ENCODE measurements at regions not wholly inside any gene's neighbourhood (a gene's known extent, or its start where the extent isn't known, plus 50 kb on each side); places are given as distances from the start of the nearest gene placed in this dataset.

DNA sequence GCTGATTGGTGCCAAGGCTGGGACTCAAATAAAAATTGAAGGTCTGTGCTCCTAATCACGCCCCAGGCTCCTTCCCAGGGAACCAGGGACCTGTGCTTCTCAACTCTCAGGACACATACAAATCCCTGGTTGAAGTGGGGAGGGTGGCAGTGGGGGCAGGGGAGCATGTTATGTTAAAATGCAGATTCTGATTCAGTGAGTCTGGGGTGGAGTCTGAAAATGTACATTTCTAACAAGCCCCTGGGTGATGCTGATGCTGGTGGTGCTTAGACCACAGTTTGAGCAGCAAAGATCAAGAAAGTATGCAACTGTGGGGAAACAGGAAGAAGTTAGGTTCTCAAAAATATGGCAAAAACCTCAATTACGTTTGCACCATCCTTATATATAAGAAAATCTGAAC is 236.5 kb downstream of the MAGEB17 start:
- Histone ChIP-seq H3K4me3 (no peak overlapping the region), H3K79me2 (ENCODE audit: control insufficient read depth, insufficient read depth, low read length) (no peaks in the 10 kb centered on the region), H3K9me3 (replicated peaks; ENCODE audit: control insufficient read depth, insufficient read depth, low read length) (no peaks in the 10 kb centered on the region), H3K9ac (ENCODE audit: control insufficient read depth, insufficient read depth, low read length) (no peak overlapping the region), H3K4me1 (ENCODE audit: control insufficient read depth, insufficient read depth, low read length) (no peaks in the 10 kb centered on the region), H3K36me3 (ENCODE audit: control insufficient read depth in 2 of 2, insufficient read depth in 2 of 2, low read length in 1 of 2) (no peaks in the 10 kb centered on the region), H2AFZ (ENCODE audit: control insufficient read depth, low read depth, low read length) (no peak overlapping the region), H3K27me3 (replicated peaks in 1 of 2; ENCODE audit: control insufficient read depth in 2 of 2, insufficient read depth in 2 of 2, low read length in 1 of 2) (no peaks in the 10 kb centered on the region; a peak in 1 of 4 replicates), H3K4me2 (ENCODE audit: control insufficient read depth, insufficient read depth) (no peak overlapping the region), H4K20me1 (ENCODE audit: control insufficient read depth, insufficient read depth) (no peaks in the 10 kb centered on the region), H3K27ac (ENCODE audit: control insufficient read depth, insufficient read depth) (no peak overlapping the region)
- FAIRE-seq (no peak), DNase-seq (ENCODE audit: low read depth, low spot score) (no peak), ATAC-seq (no peak)
- SMC1A ChIA-PET (ENCODE audit: uncharacterized antibody, unreplicated experiment) = no interaction called here
- 0% methylated on average over 2 of the region's 2 CpGs for WGBS (ENCODE audit: insufficient coverage, insufficient replicate concordance, low lambda C conversion rate, missing lambda C conversion rate)
- RAD21 ChIA-PET (ENCODE audit: unreplicated experiment) = no interaction called here
- CTCF ChIA-PET = no interaction called here
- intact Hi-C loops (cut with micrococcal nuclease; ENCODE audit: unreplicated experiment) (no loop called here), in situ Hi-C loops (cut with MboI) (no loop called here)
- no peak for TF ChIP-seq SRF (IDR thresholded peaks at IDR 0.05; ENCODE audit: low read depth in 2 of 2, low read length in 2 of 2)
- no peak for TF ChIP-seq ETV6 (conservative IDR thresholded peaks at IDR 0.05 in 1 of 2, IDR thresholded peaks at IDR 0.05 in 1 of 2; ENCODE audit: borderline replicate concordance in 1 of 2, low read depth in 1 of 2)
- TF ChIP-seq CEBPB (IDR thresholded peaks at IDR 0.05; ENCODE audit: borderline replicate concordance in 1 of 2, low read depth in 2 of 2, low read length in 2 of 2) = no peak
- TF ChIP-seq SREBF1 (IDR thresholded peaks at IDR 0.05; ENCODE audit: low read length) = no peak
- TF ChIP-seq ZNF384 (IDR thresholded peaks at IDR 0.05; ENCODE audit: borderline replicate concordance, low read depth, low read length) = no peak
- TF ChIP-seq, protein P1, sequence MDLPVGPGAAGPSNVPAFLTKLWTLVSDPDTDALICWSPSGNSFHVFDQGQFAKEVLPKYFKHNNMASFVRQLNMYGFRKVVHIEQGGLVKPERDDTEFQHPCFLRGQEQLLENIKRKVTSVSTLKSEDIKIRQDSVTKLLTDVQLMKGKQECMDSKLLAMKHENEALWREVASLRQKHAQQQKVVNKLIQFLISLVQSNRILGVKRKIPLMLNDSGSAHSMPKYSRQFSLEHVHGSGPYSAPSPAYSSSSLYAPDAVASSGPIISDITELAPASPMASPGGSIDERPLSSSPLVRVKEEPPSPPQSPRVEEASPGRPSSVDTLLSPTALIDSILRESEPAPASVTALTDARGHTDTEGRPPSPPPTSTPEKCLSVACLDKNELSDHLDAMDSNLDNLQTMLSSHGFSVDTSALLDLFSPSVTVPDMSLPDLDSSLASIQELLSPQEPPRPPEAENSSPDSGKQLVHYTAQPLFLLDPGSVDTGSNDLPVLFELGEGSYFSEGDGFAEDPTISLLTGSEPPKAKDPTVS (IDR thresholded peaks at IDR 0.05; ENCODE audit: low read depth, low read length) = no peak
- TF ChIP-seq GABPA (IDR thresholded peaks at IDR 0.05; ENCODE audit: low read depth) = no peak
- no peak for TF ChIP-seq PKNOX1 (IDR thresholded peaks at IDR 0.05)
- POLR2A ChIA-PET = no interaction called here
- no TSS peak for BruUV-seq (replicated peaks)

Measured in GM12878 (cell line).